ENCODE measurements at regions not wholly inside any gene's neighbourhood (a gene's known extent, or its start where the extent isn't known, plus 50 kb on each side); places are given as distances from the start of the nearest gene placed in this dataset.

DNA sequence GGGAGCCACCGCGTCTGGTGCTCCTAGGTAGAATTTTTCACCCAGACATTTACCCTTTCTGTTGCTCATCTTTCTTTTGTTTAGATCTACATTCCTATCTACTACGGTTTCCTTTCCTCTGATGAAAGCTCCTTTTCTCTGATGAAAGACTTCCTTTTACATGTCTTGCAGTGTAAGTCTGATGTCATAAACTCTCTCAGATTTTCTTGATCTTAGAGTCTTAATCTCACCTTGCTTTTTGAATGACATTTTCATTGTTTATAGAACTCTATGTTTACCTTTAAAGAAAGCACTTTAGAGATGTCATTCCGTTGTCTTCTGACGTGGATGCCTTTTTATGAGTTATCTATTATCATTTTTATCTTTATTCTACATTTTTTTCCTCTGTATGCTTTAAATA, 171.8 kb upstream of the MTPN start:
- Histone ChIP-seq H3F3A (ENCODE audit: low read length, unreplicated experiment) (no peaks in the 10 kb centered on the region), H3K79me2 (ENCODE audit: low read length) (no peaks in the 10 kb centered on the region), H3K36me3 (ENCODE audit: low read depth, low read length) (no peaks in the 10 kb centered on the region), H3K9ac (ENCODE audit: low read length) (no peak overlapping the region), H3K4me1 (ENCODE audit: insufficient read depth, low read length) (no peaks in the 10 kb centered on the region), H3K27me3 (ENCODE audit: low read length) (peaks cover 32% of the 10 kb centered on the region), H3K27ac (ENCODE audit: low read length) (no peak overlapping the region), H2AFZ (ENCODE audit: low read length) (no peak overlapping the region), H3K4me2 (ENCODE audit: low read length) (no peak overlapping the region), H4K20me1 (ENCODE audit: low read length) (no peaks in the 10 kb centered on the region), H3K9me2 (replicated peaks; ENCODE audit: low read length) (no peaks in the 10 kb centered on the region), H3K9me3 (ENCODE audit: low read length) (no peaks in the 10 kb centered on the region), H3K4me3 (ENCODE audit: low read length) (no peak overlapping the region)
- no peak for ATAC-seq
- CTCF ChIA-PET, result no interaction called here
- DNase-seq, result no peak
- TF ChIP-seq EZH2 (IDR thresholded peaks at IDR 0.05; ENCODE audit: low read length, unreplicated experiment) (no peak), EZH2phosphoT487 (IDR thresholded peaks at IDR 0.05; ENCODE audit: borderline replicate concordance, low read length) (no peak)
- TF ChIP-seq, protein P1, sequence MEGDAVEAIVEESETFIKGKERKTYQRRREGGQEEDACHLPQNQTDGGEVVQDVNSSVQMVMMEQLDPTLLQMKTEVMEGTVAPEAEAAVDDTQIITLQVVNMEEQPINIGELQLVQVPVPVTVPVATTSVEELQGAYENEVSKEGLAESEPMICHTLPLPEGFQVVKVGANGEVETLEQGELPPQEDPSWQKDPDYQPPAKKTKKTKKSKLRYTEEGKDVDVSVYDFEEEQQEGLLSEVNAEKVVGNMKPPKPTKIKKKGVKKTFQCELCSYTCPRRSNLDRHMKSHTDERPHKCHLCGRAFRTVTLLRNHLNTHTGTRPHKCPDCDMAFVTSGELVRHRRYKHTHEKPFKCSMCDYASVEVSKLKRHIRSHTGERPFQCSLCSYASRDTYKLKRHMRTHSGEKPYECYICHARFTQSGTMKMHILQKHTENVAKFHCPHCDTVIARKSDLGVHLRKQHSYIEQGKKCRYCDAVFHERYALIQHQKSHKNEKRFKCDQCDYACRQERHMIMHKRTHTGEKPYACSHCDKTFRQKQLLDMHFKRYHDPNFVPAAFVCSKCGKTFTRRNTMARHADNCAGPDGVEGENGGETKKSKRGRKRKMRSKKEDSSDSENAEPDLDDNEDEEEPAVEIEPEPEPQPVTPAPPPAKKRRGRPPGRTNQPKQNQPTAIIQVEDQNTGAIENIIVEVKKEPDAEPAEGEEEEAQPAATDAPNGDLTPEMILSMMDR (conservative IDR thresholded peaks at IDR 0.05; ENCODE audit: low read depth, low read length), result no peak
- intact Hi-C loops (cut with micrococcal nuclease), result no loop called here
- BruUV-seq (replicated peaks), result no TSS peak
- POLR2A ChIA-PET (ENCODE audit: unreplicated experiment), result no interaction called here

DNA sequence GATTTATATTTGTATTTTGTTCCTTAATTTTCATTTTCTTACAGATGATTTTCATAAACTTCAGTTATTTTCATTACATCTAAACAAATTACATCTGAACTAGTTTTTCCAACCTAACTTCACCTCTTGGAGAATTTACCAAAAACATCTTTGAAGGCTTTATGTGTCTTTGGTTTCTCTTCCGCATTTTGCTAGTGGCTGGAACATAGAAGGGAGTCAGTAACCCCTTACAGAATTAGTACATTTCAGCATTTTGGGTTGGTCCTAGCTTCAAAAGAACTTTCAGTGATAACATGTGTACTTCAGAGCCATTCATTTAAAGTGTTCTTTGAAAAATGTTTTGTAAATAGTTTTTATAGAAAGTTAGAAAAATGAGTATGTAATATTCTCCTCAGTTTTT, 169.8 kb upstream of the MTPN start:
- Histone ChIP-seq H3K36me3 (ENCODE audit: low read depth, low read length) (no peaks in the 10 kb centered on the region), H3K4me1 (ENCODE audit: insufficient read depth, low read length) (no peaks in the 10 kb centered on the region), H3K9me2 (replicated peaks; ENCODE audit: low read length) (no peaks in the 10 kb centered on the region), H3K4me3 (ENCODE audit: low read length) (no peak overlapping the region), H3K9me3 (ENCODE audit: low read length) (no peaks in the 10 kb centered on the region), H3K4me2 (ENCODE audit: low read length) (no peak overlapping the region), H2AFZ (ENCODE audit: low read length) (no peak overlapping the region), H3F3A (ENCODE audit: low read length, unreplicated experiment) (no peaks in the 10 kb centered on the region), H3K79me2 (ENCODE audit: low read length) (no peaks in the 10 kb centered on the region), H4K20me1 (ENCODE audit: low read length) (no peaks in the 10 kb centered on the region), H3K27ac (ENCODE audit: low read length) (no peak overlapping the region), H3K9ac (ENCODE audit: low read length) (no peak overlapping the region), H3K27me3 (ENCODE audit: low read length) (peaks cover 32% of the 10 kb centered on the region)
- no peak for ATAC-seq
- intact Hi-C loops (cut with micrococcal nuclease), result no loop called here
- ChIA-PET CTCF (no interaction called here), POLR2A (ENCODE audit: unreplicated experiment) (no interaction called here)
- DNase-seq, result no peak
- TF ChIP-seq EZH2phosphoT487 (IDR thresholded peaks at IDR 0.05; ENCODE audit: borderline replicate concordance, low read length) (no peak), EZH2 (IDR thresholded peaks at IDR 0.05; ENCODE audit: low read length, unreplicated experiment) (no peak)
- TF ChIP-seq, protein P1 (conservative IDR thresholded peaks at IDR 0.05; ENCODE audit: low read depth, low read length), result no peak
- BruUV-seq (replicated peaks), result no TSS peak

DNA sequence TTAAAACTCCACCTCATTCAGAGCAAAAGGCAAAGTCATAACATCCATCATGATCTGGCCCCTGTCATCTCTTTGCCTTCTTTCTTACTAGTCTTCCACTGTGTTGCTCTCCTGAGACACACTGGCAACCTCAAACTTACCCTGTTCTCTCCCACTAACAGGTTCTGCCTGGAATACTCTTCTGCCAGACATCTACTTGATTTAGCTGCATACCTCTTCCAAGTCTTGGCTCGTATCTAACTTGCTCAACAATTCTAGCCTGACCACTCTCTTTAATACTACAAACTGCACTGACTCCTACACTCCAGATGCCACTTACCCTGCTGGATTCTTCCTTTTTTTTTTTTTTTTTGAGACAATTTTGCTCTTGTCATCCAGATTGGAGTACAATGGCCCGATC, 167.0 kb upstream of the MTPN start:
- Histone ChIP-seq H3K4me1 (ENCODE audit: insufficient read depth, low read length) (no peaks in the 10 kb centered on the region), H2AFZ (ENCODE audit: low read length) (no peak overlapping the region), H3K79me2 (ENCODE audit: low read length) (no peaks in the 10 kb centered on the region), H3K27ac (ENCODE audit: low read length) (no peak overlapping the region), H3K9me3 (ENCODE audit: low read length) (no peaks in the 10 kb centered on the region), H3K9me2 (replicated peaks; ENCODE audit: low read length) (no peaks in the 10 kb centered on the region), H3F3A (ENCODE audit: low read length, unreplicated experiment) (no peaks in the 10 kb centered on the region), H3K4me2 (ENCODE audit: low read length) (no peak overlapping the region), H3K4me3 (ENCODE audit: low read length) (no peak overlapping the region), H4K20me1 (ENCODE audit: low read length) (no peaks in the 10 kb centered on the region), H3K36me3 (ENCODE audit: low read depth, low read length) (no peaks in the 10 kb centered on the region), H3K27me3 (ENCODE audit: low read length) (peaks cover 56% of the 10 kb centered on the region), H3K9ac (ENCODE audit: low read length) (no peak overlapping the region)
- ChIA-PET CTCF (no interaction called here), POLR2A (ENCODE audit: unreplicated experiment) (no interaction called here)
- no peak for ATAC-seq
- BruUV-seq (replicated peaks), result no TSS peak
- intact Hi-C loops (cut with micrococcal nuclease), result no loop called here
- no peak for TF ChIP-seq EZH2phosphoT487 (IDR thresholded peaks at IDR 0.05; ENCODE audit: borderline replicate concordance, low read length)
- TF ChIP-seq, protein P1 (conservative IDR thresholded peaks at IDR 0.05; ENCODE audit: low read depth, low read length), result no peak
- no peak for TF ChIP-seq EZH2 (IDR thresholded peaks at IDR 0.05; ENCODE audit: low read length, unreplicated experiment)
- DNase-seq, result no peak
